ENCODE measurements at regions not wholly inside any gene's neighbourhood (a gene's known extent, or its start where the extent isn't known, plus 50 kb on each side); places are given as distances from the start of the nearest gene placed in this dataset.

- TF ChIP-seq POLR2AphosphoS5 (IDR thresholded peaks at IDR 0.05; ENCODE audit: low read depth, low read length), result no peak
- TF ChIP-seq TAF1 (IDR thresholded peaks at IDR 0.05; ENCODE audit: borderline replicate concordance, insufficient read depth, low read length), result no peak
- no peak for TF ChIP-seq SIN3A (IDR thresholded peaks at IDR 0.05; ENCODE audit: borderline replicate concordance, insufficient read depth, low read length)
- TF ChIP-seq FOXP2 (optimal IDR thresholded peaks at IDR 0.05; ENCODE audit: borderline replicate concordance, extremely low read depth, extremely low read length, insufficient read depth), result no peak
These were observed 1003.3 kb upstream of the NR2F2 start for GRCh38 chr15:95327183-95327525.

All from PFSK-1 (cell line).